ENCODE measurements at regions not wholly inside any gene's neighbourhood (a gene's known extent, or its start where the extent isn't known, plus 50 kb on each side); places are given as distances from the start of the nearest gene placed in this dataset.

DNA sequence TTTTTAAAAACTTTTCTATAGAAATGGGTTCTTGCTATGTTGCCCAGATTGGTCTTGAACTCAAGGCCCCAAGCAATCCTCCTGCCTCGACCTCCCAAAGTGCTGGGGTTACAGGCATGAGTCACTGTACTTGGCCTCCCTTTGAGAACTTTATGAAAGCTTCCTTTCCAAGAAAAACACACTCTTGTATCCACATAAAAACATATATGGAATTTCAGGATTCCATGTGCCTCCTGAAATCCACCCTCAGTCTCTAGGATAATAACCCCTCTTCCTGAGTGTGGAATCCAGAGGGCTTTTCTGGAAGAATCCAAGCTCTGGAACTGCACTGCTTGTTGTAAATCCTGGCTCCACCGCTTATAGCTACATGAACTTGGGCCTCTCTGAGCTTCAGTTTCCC, 53.2 kb upstream of the MRTFB start:
- H3K27me3 ChIP-seq: no peaks in the 10 kb centered on the region
- no peaks in the 10 kb centered on the region for H3K9me3 Mint-ChIP-seq

DNA sequence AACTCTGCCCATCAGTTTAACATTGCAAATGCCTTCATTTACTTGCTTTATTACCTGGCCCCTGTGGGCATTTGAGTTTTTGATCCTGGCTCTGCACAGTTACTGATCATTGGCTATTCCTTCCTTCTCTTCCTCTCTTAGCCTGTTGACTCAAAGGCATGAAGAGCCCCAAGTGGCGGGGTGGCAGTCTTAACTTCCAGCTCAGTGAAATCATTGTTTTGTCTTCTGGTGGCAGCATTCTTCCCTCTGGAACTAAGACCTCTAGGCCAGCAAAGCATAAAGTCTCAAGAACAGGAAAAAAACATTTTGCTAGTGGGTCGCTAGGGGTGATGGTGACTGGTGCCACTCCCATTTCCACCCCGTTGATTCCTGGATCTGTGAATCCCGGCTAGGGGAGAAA, 52.3 kb upstream of the MRTFB start:
- Mint-ChIP-seq H3K27ac (no peak overlapping the region), H3K4me1 (peaks cover 20% of the 10 kb centered on the region), H3K4me3 (no peak overlapping the region), H3K27me3 (ENCODE audit: insufficient read depth, low read depth) (peaks cover 4% of the 10 kb centered on the region), H3K9me3 (no peaks in the 10 kb centered on the region), H3K36me3 (no peaks in the 10 kb centered on the region)
- Histone ChIP-seq H4K20me1 (ENCODE audit: low read depth) (no peaks in the 10 kb centered on the region), H3K79me2 (ENCODE audit: low read depth) (no peaks in the 10 kb centered on the region), H3F3A (ENCODE audit: low read depth) (no peaks in the 10 kb centered on the region), H3K4me3 (no peak overlapping the region), H2AFZ (replicated peaks) (no peak overlapping the region), H3K9ac (no peak overlapping the region), H3K36me3 (no peaks in the 10 kb centered on the region), H3K9me3 (ENCODE audit: low read depth) (no peaks in the 10 kb centered on the region), H3K27ac (no peak overlapping the region), H3K4me1 (no peaks in the 10 kb centered on the region), H3K4me2 (no peak overlapping the region), H3K27me3 (no peaks in the 10 kb centered on the region)
- DNase-seq (ENCODE audit: low spot score): peak; percentile 27
- TF ChIP-seq, protein P1, sequence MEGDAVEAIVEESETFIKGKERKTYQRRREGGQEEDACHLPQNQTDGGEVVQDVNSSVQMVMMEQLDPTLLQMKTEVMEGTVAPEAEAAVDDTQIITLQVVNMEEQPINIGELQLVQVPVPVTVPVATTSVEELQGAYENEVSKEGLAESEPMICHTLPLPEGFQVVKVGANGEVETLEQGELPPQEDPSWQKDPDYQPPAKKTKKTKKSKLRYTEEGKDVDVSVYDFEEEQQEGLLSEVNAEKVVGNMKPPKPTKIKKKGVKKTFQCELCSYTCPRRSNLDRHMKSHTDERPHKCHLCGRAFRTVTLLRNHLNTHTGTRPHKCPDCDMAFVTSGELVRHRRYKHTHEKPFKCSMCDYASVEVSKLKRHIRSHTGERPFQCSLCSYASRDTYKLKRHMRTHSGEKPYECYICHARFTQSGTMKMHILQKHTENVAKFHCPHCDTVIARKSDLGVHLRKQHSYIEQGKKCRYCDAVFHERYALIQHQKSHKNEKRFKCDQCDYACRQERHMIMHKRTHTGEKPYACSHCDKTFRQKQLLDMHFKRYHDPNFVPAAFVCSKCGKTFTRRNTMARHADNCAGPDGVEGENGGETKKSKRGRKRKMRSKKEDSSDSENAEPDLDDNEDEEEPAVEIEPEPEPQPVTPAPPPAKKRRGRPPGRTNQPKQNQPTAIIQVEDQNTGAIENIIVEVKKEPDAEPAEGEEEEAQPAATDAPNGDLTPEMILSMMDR (IDR thresholded peaks at IDR 0.05): peak; percentile 17
- no peak for TF ChIP-seq EZH2phosphoT487 (IDR thresholded peaks at IDR 0.05)
- TF ChIP-seq EZH2 (IDR thresholded peaks at IDR 0.05): no peak

More for the DNA sequence above, 53.2 kb upstream of the MRTFB start:
- no peaks in the 10 kb centered on the region for H3K9me3 ChIP-seq (ENCODE audit: low read depth)
- no peak overlapping the region for H3K9ac ChIP-seq
- H3K36me3 Mint-ChIP-seq: no peaks in the 10 kb centered on the region
- no peaks in the 10 kb centered on the region for H3K79me2 ChIP-seq (ENCODE audit: low read depth)
- H3K4me1 Mint-ChIP-seq: peaks cover 30% of the 10 kb centered on the region
- no peaks in the 10 kb centered on the region for H3K36me3 ChIP-seq
- no peak overlapping the region for H3K27ac Mint-ChIP-seq
- no peak for DNase-seq (ENCODE audit: low spot score)
- no peaks in the 10 kb centered on the region for H3K4me1 ChIP-seq
- H3F3A ChIP-seq (ENCODE audit: low read depth): no peaks in the 10 kb centered on the region
- no peak overlapping the region for H2AFZ ChIP-seq (replicated peaks)
- no peak overlapping the region for H3K4me3 ChIP-seq
- H3K4me2 ChIP-seq: no peak overlapping the region
- H3K27me3 Mint-ChIP-seq (ENCODE audit: insufficient read depth, low read depth): peaks cover 4% of the 10 kb centered on the region
- TF ChIP-seq EZH2 (IDR thresholded peaks at IDR 0.05) (no peak), EZH2phosphoT487 (IDR thresholded peaks at IDR 0.05) (no peak)
- TF ChIP-seq, protein P1 (IDR thresholded peaks at IDR 0.05): no peak
- no peaks in the 10 kb centered on the region for H4K20me1 ChIP-seq (ENCODE audit: low read depth)
- no peak overlapping the region for H3K4me3 Mint-ChIP-seq
- H3K27ac ChIP-seq: no peak overlapping the region

DNA sequence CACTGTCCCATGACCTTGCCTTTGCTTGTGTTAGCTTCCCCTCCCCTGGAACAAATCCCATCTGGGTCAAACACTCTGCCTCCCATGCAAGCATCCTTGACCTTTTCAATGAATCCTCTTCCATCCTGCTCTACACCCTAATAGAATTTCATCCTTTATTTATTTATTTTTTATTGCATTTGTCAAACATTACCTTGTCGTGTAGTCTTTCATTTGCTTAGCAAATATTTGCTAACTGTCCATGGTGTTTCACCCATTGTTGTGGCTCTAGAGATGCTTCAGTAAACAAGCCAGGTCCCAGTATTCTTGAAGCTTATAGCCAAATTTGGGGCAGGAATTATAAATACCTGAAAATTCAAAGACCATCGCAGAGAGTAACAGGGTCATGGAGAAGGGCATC, 51.0 kb upstream of the MRTFB start:
- H3K27ac Mint-ChIP-seq: no peak overlapping the region
- Histone ChIP-seq H3K27me3 (no peaks in the 10 kb centered on the region), H4K20me1 (ENCODE audit: low read depth) (no peaks in the 10 kb centered on the region), H3F3A (ENCODE audit: low read depth) (no peaks in the 10 kb centered on the region), H3K9me3 (ENCODE audit: low read depth) (no peaks in the 10 kb centered on the region), H3K4me2 (no peak overlapping the region), H2AFZ (replicated peaks) (no peak overlapping the region), H3K4me3 (no peak overlapping the region), H3K27ac (no peak overlapping the region), H3K4me1 (no peaks in the 10 kb centered on the region), H3K36me3 (no peaks in the 10 kb centered on the region), H3K79me2 (ENCODE audit: low read depth) (no peaks in the 10 kb centered on the region), H3K9ac (no peak overlapping the region)
- no peak for DNase-seq (ENCODE audit: low spot score)
- no peak for TF ChIP-seq EZH2 (IDR thresholded peaks at IDR 0.05)
- TF ChIP-seq, protein P1 (IDR thresholded peaks at IDR 0.05): no peak
- no peak for TF ChIP-seq EZH2phosphoT487 (IDR thresholded peaks at IDR 0.05)
- no peak overlapping the region for H3K4me3 Mint-ChIP-seq
- peaks cover 11% of the 10 kb centered on the region for H3K4me1 Mint-ChIP-seq
- H3K27me3 Mint-ChIP-seq (ENCODE audit: insufficient read depth, low read depth): peaks cover 4% of the 10 kb centered on the region
- H3K9me3 Mint-ChIP-seq: no peaks in the 10 kb centered on the region
- H3K36me3 Mint-ChIP-seq: no peaks in the 10 kb centered on the region

Measured in neural progenitor cell (in vitro differentiated cells).